ENCODE measurements at regions not wholly inside any gene's neighbourhood (a gene's known extent, or its start where the extent isn't known, plus 50 kb on each side); places are given as distances from the start of the nearest gene placed in this dataset.
"Not testable (repeated sequence)": the region's sequence is repeated elsewhere in the genome, so short reads cannot be mapped to it uniquely, and the experiment has no call there.

GRCh38 chr16:35102780-35103403 lies 1643.5 kb downstream of the TP53TG3F start:
- DNase-seq: no peak

- DNase-seq: not testable (repeated sequence)
Measured at GRCh38 chr16:35111772-35112171, 1652.4 kb downstream of the TP53TG3F start.

- DNase-seq: no peak
Measured at GRCh38 chr16:35131429-35131828, 1672.0 kb downstream of the TP53TG3F start.

- no peak for DNase-seq
Measured at GRCh38 chr16:35134471-35134870, 1675.1 kb downstream of the TP53TG3F start.

GRCh38 chr16:35140293-35140986 lies 1681.0 kb downstream of the TP53TG3F start:
- DNase-seq: no peak

GRCh38 chr16:35141303-35141702 lies 1681.9 kb downstream of the TP53TG3F start:
- DNase-seq: no peak

- DNase-seq: no peak
Measured at GRCh38 chr16:35142147-35142808, 1682.9 kb downstream of the TP53TG3F start.

GRCh38 chr16:35142809-35143192 lies 1683.4 kb downstream of the TP53TG3F start:
- DNase-seq: no peak

GRCh38 chr16:35144212-35144932 lies 1685.0 kb downstream of the TP53TG3F start:
- no peak for DNase-seq

GRCh38 chr16:35146031-35146710 lies 1686.8 kb downstream of the TP53TG3F start:
- DNase-seq: no peak

GRCh38 chr16:35146723-35147458 lies 1687.5 kb downstream of the TP53TG3F start:
- DNase-seq: no peak

- DNase-seq: no peak
Measured at GRCh38 chr16:35147556-35148504, 1688.4 kb downstream of the TP53TG3F start.

GRCh38 chr16:35148748-35149147 lies 1689.3 kb downstream of the TP53TG3F start:
- DNase-seq: no peak

GRCh38 chr16:35149550-35149949 lies 1690.1 kb downstream of the TP53TG3F start:
- DNase-seq: no peak

- DNase-seq: no peak
Measured at GRCh38 chr16:35150805-35151312, 1691.4 kb downstream of the TP53TG3F start.

- no peak for DNase-seq
Measured at GRCh38 chr16:35152067-35152627, 1692.7 kb downstream of the TP53TG3F start.

GRCh38 chr16:35154627-35155026 lies 1695.2 kb downstream of the TP53TG3F start:
- no peak for DNase-seq

- DNase-seq: not testable (repeated sequence)
Measured at GRCh38 chr16:35157549-35157948, 1698.1 kb downstream of the TP53TG3F start.

- DNase-seq: not testable (repeated sequence)
Measured at GRCh38 chr16:35169324-35169723, 1709.9 kb downstream of the TP53TG3F start.

GRCh38 chr16:35170061-35170460 lies 1710.6 kb downstream of the TP53TG3F start:
- not testable (repeated sequence) for DNase-seq
